ENCODE measurements at regions not wholly inside any gene's neighbourhood (a gene's known extent, or its start where the extent isn't known, plus 50 kb on each side); places are given as distances from the start of the nearest gene placed in this dataset.

- H3K27me3 ChIP-seq (ENCODE audit: insufficient read depth, low read depth): no peaks in the 10 kb centered on the region
- no peaks in the 10 kb centered on the region for H4K20me1 ChIP-seq (ENCODE audit: insufficient read depth)
- H3K4me1 ChIP-seq (replicated peaks; ENCODE audit: insufficient read depth): peaks cover 2% of the 10 kb centered on the region
- intact Hi-C loops (cut with micrococcal nuclease; ENCODE audit: unreplicated experiment): no loop called here
- POLR2A ChIA-PET (ENCODE audit: unreplicated experiment): no interaction called here
- H3K9me3 ChIP-seq (ENCODE audit: insufficient read depth, low read depth): no peaks in the 10 kb centered on the region
- no peaks in the 10 kb centered on the region for H3K79me2 ChIP-seq (ENCODE audit: low read depth)
- H3K4me2 ChIP-seq: no peak overlapping the region
- DNase-seq: no peak
- TF ChIP-seq, protein P1, sequence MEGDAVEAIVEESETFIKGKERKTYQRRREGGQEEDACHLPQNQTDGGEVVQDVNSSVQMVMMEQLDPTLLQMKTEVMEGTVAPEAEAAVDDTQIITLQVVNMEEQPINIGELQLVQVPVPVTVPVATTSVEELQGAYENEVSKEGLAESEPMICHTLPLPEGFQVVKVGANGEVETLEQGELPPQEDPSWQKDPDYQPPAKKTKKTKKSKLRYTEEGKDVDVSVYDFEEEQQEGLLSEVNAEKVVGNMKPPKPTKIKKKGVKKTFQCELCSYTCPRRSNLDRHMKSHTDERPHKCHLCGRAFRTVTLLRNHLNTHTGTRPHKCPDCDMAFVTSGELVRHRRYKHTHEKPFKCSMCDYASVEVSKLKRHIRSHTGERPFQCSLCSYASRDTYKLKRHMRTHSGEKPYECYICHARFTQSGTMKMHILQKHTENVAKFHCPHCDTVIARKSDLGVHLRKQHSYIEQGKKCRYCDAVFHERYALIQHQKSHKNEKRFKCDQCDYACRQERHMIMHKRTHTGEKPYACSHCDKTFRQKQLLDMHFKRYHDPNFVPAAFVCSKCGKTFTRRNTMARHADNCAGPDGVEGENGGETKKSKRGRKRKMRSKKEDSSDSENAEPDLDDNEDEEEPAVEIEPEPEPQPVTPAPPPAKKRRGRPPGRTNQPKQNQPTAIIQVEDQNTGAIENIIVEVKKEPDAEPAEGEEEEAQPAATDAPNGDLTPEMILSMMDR (conservative IDR thresholded peaks at IDR 0.05): no peak
- TF ChIP-seq EZH2 (IDR thresholded peaks at IDR 0.05; ENCODE audit: low read depth): no peak
- no peaks in the 10 kb centered on the region for H3F3A ChIP-seq (ENCODE audit: insufficient read depth, low read depth)
- no peaks in the 10 kb centered on the region for H3K36me3 ChIP-seq (ENCODE audit: low read depth)
- no peak overlapping the region for H3K27ac ChIP-seq
- no peak overlapping the region for H2AFZ ChIP-seq
- CTCF ChIA-PET: interaction anchor here (0.6 kb wide), 1 partner anchor 358 kb away, joined by 3 read pairs; no protein-coding TSS in a partner anchor
- BruUV-seq (replicated peaks): no TSS peak
- no peaks in the 10 kb centered on the region for H3K9me2 ChIP-seq (ENCODE audit: insufficient read depth)
- no peak overlapping the region for H3K4me3 ChIP-seq
These were observed 262.3 kb downstream of the SHQ1 start for GRCh38 chr3:72585966-72586365.

GRCh38 chr3:72584262-72584661 is 264.0 kb downstream of the SHQ1 start:
- DNase-seq: no peak
- H3K27me3 ChIP-seq (ENCODE audit: insufficient read depth, low read depth): no peaks in the 10 kb centered on the region
- H3K36me3 ChIP-seq (ENCODE audit: low read depth): no peaks in the 10 kb centered on the region
- H3K27ac ChIP-seq: no peak overlapping the region
- no peaks in the 10 kb centered on the region for H3F3A ChIP-seq (ENCODE audit: insufficient read depth, low read depth)
- TF ChIP-seq EZH2 (IDR thresholded peaks at IDR 0.05; ENCODE audit: low read depth): no peak
- TF ChIP-seq, protein P1 (conservative IDR thresholded peaks at IDR 0.05): no peak
- POLR2A ChIA-PET (ENCODE audit: unreplicated experiment): no interaction called here
- H3K4me3 ChIP-seq: no peak overlapping the region
- intact Hi-C loops (cut with micrococcal nuclease; ENCODE audit: unreplicated experiment): no loop called here
- H3K9me2 ChIP-seq (ENCODE audit: insufficient read depth): no peaks in the 10 kb centered on the region
- no peaks in the 10 kb centered on the region for H3K9me3 ChIP-seq (ENCODE audit: insufficient read depth, low read depth)
- no peak overlapping the region for H2AFZ ChIP-seq
- H3K79me2 ChIP-seq (ENCODE audit: low read depth): no peaks in the 10 kb centered on the region
- H3K4me1 ChIP-seq (replicated peaks; ENCODE audit: insufficient read depth): no peaks in the 10 kb centered on the region
- no peaks in the 10 kb centered on the region for H4K20me1 ChIP-seq (ENCODE audit: insufficient read depth)
- CTCF ChIA-PET: no interaction called here
- H3K4me2 ChIP-seq: no peak overlapping the region
- no TSS peak for BruUV-seq (replicated peaks)

GRCh38 chr3:72582963-72583362 is 265.3 kb downstream of the SHQ1 start:
- Histone ChIP-seq H3K9me2 (ENCODE audit: insufficient read depth) (no peaks in the 10 kb centered on the region), H3K79me2 (ENCODE audit: low read depth) (no peaks in the 10 kb centered on the region), H3K4me3 (no peak overlapping the region), H4K20me1 (ENCODE audit: insufficient read depth) (no peaks in the 10 kb centered on the region), H3K27ac (no peak overlapping the region), H2AFZ (no peak overlapping the region), H3K4me1 (replicated peaks; ENCODE audit: insufficient read depth) (no peaks in the 10 kb centered on the region), H3F3A (ENCODE audit: insufficient read depth, low read depth) (no peaks in the 10 kb centered on the region), H3K36me3 (ENCODE audit: low read depth) (no peaks in the 10 kb centered on the region), H3K4me2 (no peak overlapping the region), H3K9me3 (ENCODE audit: insufficient read depth, low read depth) (no peaks in the 10 kb centered on the region), H3K27me3 (ENCODE audit: insufficient read depth, low read depth) (no peaks in the 10 kb centered on the region)
- POLR2A ChIA-PET (ENCODE audit: unreplicated experiment): no interaction called here
- TF ChIP-seq, protein P1 (conservative IDR thresholded peaks at IDR 0.05): no peak
- no peak for TF ChIP-seq EZH2 (IDR thresholded peaks at IDR 0.05; ENCODE audit: low read depth)
- CTCF ChIA-PET: no interaction called here
- intact Hi-C loops (cut with micrococcal nuclease; ENCODE audit: unreplicated experiment): no loop called here
- no TSS peak for BruUV-seq (replicated peaks)
- no peak for DNase-seq
